GM21526 (cell line): ENCODE measurements at regions not wholly inside any gene's neighbourhood (a gene's known extent, or its start where the extent isn't known, plus 50 kb on each side); places are given as distances from the start of the nearest gene placed in this dataset.
"Not testable (repeated sequence)": the region's sequence is repeated elsewhere in the genome, so short reads cannot be mapped to it uniquely, and the experiment has no call there.

Experiments used
- ATAC-seq: cut with Tn5 transposase; IDR thresholded peaks from one replicate; pipeline ENCODE4 v1.9.1; 2021; ENCODE audit warnings: moderate library complexity; ENCODE audit not compliant: unreplicated experiment, low FRiP score

DNA sequence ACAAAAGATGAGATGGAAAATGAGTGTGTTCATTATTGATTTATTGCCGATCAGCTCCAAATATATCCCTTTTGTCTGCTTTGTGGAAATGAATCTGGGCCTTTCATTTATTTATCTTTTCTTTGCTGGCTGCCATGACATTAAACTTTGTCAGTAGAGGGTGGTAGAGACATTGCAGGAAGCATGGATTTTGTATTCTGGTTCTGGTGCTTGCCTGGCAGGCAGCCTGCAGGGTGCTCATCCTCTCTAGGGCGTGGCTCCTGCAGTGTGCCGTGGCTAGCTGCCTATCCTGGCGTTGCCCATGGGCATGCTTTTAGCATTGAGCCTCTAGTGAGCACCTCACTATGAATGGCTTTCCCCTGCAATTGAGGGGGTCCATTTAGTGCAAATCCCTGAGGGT is 593.1 kb downstream of the RNF144A start:
- ATAC-seq: no peak

DNA sequence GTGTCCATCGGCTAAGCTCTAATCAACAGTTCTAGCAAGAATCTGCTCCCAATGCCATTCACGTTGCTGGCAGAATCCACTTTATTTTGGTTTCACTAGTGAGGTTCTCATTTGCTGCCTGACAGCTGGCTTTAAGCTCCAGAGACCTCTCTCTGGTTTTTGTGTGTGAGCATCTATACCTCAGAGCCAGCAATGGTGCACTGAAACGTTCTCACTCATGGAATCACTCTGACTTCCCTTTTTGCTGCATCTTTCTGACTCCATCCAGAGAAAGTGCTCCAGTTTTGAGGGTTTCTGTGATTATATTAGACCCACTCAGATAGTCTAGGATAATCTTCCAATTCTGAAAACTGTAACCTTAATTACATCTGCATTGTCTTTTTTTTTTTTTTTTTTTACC is 596.6 kb downstream of the RNF144A start:
- no peak for ATAC-seq

DNA sequence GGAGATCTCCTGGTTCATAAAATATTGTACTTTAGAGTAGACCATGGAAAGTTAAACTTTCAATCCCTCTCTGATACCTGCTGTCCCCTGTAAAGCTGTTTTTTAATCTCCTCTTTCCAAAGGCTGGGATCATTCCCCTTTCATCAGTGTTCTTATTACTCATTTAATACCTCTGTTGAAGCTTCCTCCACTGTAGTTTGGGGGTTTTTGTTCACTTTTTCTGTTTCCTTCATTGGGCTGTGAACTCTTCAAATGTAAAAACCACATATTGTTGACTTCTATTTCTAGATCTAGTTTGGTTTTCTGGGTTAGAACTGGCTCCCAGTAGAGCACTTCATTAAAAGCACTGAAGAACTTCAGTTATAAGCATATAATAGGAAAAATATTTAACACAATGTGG is 598.1 kb downstream of the RNF144A start:
- no peak for ATAC-seq

DNA sequence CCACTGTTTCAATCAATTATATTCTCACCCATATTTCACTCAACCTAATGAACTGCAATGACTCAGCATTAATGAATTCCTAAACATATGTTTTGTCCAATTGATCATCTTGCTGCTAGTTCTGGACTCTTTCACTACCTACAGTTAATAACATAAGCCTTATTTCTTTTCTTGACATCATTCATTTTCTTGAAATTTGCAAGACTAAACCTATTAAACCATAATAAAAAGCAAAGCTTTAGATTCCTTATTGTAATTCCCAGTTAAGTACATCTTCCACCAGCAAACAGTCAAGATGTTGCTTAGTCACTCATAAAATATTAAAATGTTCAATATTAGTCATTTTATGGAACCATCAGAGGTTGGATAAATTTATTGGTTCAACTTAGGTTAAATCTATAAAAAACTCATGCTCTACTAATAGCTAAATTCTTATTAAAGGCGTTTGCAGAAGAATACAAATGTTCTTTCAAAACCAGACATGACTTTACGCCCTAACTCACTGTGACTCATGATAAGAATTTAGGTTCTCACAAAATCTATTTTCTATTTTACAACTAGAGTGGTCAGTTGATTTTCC is 599.4 kb downstream of the RNF144A start:
- no peak for ATAC-seq

DNA sequence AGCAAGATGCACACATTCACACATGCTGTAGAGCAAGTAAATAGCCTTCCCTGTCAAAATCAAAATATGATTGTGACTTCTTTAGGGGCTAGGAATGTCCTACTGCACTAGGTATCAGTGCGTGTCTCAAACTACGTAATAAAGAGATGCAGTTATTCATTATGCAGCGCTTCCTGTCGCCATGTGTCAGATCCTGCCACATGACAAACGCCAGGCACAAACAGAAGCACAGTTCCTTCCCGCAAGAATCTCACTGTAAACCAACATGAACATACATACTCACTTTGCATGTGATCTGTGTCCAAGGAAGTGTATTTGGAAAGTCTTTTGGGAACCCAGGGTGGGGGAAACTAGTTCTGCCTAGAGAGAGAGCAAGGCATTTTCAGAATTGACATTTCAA is 599.9 kb downstream of the RNF144A start:
- no peak for ATAC-seq

DNA sequence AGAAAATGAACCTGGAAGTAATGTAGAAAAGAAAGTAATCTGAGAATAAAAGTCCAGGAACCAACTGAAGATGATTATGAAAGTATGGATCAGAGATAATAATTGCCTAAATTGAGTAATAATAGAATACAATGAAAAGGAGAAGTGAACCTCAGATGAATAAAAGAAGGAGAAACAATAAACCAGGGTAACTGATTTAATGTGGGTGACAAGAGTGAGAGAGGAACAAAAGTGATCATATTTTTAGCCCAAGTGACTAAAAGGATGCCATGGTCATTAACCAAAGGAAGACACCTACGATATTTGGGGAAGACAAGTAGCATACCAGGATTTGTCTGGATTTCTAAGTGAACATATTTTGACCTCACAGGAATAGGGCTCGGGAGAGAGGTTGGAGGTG is 600.6 kb downstream of the RNF144A start:
- ATAC-seq: no peak

DNA sequence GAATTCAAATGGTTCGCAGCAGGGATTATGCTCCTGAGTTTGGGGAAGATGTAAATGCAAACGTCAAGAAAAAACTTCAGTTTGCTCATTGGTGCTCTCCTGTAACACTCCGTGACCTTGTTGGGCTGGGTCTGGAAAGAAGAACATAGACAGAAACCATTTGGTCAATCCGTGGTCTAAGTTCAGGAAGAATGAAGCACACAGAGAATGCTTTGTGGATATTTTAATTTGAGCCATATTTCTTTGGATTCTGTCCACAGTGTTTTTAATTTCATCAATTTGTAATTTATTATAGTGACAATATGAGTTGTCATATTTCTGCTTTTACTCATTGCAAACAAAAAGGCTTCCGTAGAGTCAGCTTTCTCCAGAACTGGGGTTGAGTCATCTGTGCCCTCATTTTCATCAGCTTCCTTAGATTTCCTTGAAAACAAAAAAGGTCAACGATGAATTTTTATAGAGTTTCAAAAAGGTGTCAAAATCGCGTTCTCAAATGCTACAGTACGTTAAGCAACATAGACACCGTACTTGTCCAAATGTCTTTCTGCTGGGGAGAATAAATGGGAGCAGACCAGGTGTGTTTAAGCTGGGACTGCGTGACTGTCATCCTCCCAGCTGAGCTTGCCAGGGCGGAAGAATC is 606.4 kb downstream of the RNF144A start:
- no peak for ATAC-seq

DNA sequence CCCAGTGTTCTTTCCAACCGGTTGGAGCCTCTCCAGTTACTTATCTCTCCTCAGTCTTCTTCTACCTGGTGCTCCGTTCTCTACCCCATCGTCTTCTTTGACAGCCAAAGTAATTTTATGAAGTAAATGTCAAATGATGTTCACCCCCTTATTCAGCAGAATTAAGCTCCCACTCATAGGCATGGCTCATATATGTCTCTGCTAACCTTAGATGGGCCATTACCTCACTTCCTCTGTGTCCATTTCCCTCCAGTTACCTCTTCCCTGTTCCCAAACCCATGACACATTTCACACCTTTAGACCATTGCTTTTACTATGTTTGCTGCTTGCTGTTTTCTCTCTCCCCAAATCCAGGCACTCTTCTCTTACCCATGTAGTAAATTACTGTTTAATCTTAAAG is 607.0 kb downstream of the RNF144A start:
- no peak for ATAC-seq

DNA sequence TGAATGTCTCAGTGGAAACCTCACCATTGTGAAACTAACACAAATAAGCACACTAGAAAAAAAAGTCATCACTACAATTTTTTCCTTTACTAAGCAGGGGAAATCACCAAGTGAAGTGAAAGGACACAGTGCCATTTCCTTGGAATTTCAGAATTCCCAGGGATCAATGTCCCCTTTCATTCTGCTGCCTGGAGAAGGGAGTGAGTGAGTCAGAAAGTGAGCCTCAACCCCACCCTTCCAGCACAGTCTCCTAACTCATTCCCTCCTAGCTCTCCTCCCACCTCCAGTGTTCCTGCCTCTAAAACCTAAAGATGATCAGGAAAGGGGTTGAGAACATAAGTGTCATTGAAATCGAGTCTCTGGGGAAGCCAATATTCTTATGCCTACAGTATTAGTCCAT is 608.5 kb downstream of the RNF144A start:
- no peak for ATAC-seq

DNA sequence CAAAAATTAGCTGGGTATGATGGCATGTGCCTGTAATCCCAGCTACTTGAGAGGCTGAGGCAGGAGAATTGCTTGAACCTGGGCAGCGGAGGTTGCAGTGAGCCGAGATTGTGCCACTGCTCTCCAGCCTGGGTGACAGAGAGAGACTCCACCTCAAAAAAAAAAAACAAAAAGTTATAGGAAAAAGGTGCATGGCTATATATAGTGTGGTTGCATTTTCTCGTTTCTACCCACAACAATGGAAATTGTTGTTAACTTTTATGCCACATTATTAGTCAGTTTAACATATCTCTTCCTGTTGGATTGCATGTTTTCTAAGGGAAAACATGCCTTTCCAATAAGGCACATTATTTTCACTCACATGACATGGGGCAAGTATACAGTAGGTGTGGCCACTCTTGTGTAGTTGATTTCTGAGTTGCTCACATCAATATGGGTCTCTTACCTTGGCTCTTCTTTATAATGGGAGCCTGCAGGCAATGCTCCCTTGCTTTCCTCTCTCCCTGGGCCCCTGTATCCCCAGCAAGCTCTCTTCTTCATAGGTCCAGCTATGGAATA is 610.0 kb downstream of the RNF144A start:
- no peak for ATAC-seq

DNA sequence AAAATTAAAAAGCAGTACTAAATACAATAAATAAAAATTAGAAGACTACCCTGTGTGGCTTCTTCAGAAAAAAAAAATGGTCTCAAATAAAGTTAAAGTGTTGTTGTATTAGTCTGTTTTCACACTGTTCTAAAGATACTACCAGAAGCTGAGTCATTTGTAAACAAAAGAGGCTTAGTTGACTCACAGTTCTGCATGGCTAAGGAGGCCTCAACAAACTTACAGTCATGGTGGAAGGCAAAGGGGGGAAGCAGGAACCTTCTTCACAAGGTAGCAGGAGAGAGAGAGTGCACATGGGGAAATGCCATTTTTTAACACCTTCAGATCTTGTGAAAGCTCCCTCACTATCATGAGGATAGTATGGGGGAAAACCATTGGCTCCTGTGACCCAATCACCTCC is 612.8 kb downstream of the RNF144A start:
- no peak for ATAC-seq

DNA sequence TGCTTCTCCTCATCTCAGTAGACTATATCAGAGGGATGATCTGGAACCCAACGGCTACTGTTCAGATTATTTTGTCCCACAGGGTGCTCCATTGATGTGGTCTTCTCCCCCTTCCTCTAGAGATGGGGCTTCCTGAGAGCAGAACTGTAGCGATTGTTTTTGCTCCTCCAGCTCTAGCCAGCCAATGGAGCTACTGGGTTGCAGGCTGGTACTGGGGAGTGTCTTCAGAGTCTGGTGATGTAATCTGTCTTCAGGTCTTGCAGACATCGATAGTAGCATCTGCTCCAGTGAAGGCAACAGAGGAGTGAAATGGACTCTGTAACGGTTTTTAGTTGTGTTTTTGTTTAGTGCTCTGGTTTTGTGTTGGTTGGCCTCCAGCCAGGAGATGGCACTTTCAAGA is 621.9 kb downstream of the RNF144A start:
- no peak for ATAC-seq

DNA sequence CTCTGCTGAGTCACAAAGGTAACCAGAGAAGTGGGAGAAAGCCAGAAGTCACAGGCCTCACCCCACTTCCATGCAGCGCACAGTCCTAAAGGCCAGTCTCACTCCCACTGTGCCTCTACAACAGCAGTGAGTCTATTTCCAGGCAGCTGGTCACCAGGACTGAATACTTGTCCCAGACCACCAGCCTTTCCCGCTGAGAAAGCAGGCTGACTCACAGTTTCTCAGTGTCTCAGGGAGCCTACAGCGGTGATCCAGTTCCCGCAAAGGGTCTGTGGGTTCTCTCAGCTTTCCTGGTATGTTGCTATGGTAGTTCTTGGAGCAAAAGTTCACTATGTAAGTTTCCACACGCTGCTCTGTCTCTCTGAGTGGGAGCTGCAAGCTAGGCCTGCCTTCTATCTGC is 622.5 kb downstream of the RNF144A start:
- ATAC-seq: no peak

DNA sequence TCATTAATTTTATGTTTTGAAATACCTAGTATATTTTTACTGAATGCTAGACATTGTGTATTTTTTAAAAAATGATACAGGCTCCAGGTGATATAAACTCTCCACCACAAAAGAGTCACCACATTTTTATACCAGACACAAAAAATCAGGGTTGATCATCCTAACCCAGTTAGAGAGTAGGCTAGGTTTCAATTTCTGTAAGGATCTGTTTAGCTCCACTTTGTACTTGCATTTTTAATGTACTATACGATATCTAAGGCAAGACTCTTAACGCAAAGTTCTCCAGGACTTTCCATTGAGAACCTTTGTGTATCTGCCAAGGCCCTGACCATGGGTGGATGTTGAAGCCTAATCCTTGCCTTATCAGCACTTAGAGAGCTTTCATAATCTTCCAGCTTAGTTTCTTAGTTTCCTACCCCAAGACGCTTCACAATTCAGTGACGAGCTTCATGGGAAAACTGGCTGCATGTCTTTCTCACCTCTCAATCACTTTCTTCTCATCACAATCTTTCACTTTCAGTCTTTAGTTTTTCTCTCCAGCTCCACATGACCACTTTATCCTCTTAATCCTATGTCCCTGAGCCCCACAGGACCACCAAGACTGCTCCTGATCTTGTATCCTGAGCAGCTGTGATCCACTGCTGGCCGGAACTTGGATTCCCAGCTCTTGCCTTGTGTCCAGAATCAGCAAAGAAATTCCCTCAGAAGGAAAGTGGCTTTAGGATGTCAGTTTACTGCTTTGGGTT is 635.8 kb downstream of the RNF144A start:
- no peak for ATAC-seq

DNA sequence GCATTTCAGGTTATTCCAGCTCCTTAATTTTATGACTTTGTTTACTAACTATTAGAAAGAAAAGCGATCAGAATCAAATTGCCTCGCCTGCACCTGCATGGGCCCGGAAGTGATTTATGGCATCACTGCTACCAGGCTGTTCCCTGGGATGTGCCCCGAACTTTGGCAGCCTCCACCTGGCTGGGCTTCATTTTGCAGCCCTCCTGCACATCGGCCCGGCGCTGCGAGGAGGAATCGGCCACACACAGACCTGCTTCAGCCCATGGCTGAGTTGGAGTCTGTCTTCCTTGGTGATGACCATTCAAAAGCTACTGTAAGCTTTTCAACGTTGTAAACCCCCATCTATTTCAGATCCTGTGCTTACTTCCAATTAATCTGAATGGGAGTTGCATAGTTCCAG is 638.0 kb downstream of the RNF144A start:
- ATAC-seq: no peak

DNA sequence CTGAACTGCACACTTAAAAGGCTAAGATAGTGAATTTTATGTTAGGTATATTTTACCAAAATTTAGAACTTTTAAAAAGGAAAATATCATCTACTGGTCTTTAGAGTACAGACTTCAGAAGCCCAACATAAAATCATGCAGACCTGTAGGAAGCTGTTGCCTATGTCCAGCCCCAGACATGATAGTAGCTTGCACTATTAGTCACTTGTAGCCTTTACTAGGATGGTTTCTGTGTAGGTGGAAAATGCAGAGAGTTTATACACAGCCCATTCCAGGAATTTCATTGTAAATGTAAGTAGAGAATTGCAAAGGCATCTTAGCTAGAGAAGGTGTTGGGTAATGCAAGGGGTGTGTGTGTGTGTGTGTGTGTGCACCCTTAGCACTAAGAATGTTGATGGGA is 640.2 kb downstream of the RNF144A start:
- no peak for ATAC-seq

DNA sequence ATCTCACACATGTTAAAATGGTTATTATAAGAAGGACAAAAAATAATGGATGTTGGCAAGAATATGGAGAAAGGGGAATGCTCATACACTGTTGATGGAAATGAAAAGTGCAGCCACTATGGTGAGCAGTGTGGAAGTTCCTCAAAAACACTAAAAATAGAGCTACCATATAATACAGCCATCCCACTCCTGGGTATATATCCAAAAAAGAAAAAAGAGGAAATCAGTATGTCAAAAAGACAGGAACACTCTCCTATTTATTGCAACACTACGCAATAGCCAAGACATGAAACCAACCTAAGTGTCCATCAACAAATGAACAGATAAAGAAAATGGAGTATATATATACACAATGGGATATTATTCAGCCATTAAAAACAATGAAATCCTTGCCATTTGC is 642.6 kb downstream of the RNF144A start:
- ATAC-seq: no peak

DNA sequence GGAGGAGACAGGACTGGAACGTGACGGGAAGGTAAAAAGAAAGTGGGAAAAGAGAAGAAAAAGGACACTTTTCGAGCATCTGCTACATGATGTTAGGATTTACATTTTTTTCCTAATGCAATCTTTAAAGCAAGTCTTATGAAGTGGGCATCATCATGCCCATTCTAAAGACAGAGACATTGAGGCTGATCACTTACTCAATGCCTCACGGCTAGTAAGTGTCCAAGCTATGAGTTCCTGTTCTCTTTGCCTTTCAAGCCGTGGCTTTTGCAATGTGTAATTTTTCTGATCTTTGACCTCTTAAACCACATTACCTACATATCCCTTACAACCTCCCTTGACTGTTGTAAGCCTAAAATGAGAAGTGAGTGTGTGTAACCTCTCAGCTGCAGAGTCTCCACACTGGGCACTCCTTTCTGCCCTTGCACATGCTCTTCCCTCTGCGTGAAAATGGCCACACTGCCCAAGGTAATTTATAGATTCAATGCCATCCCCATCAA is 649.2 kb downstream of the RNF144A start:
- no peak for ATAC-seq

DNA sequence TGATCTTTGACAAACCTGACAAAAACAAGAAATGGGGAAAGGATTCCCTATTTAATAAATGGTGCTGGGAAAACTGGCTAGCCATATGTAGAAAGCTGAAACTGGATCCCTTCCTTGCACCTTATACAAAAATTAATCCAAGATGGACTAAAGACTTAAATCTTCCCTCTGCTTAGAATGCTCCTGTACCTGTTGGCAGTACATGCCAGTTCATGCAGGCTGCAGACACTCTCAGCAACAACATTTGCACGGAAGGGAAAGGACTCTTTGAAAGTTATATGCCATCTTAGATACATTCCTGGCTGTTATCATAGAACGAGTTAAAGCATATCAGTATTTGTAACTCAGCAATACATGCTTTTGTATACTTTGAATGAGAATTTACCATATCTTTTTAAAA is 649.9 kb downstream of the RNF144A start:
- ATAC-seq: not testable (repeated sequence)

DNA sequence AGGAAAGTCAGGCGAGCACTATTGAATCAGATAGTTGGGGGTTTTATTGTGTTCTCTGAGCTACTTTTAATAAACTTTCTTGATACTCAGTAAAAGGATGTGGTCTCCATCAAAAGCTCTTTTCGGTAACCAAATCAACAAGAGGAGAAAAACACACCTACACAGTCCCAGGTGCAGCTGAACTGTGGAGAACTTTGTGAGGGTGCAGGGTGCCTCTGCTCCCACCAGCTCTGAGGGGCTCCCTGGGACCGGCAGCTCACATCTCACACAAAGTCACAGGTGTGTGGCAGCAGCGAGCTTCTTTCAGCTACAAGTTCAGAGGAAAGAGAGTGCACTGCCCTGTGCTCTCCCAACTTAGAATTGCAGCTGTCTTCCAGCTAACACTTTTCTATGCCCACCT is 650.4 kb downstream of the RNF144A start:
- ATAC-seq: no peak

DNA sequence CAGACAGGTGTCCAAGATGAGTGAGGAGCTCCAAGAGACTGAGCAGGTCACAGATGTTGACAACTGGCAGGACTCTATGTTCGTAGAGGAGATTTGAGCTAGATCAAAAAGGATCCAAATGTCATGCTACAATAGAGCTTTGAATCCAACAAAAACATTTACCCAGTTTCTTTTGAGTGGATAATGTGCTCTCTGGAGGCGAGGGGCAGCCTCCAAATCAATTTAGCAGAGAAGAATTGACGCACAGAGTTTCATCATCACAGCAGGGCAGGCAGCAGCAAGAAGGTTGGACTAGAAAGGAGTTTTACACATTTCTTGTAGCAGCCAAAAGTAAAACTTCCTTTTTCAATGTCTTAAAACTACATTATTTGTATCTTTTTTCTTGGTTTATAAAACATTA is 653.0 kb downstream of the RNF144A start:
- ATAC-seq: no peak

DNA sequence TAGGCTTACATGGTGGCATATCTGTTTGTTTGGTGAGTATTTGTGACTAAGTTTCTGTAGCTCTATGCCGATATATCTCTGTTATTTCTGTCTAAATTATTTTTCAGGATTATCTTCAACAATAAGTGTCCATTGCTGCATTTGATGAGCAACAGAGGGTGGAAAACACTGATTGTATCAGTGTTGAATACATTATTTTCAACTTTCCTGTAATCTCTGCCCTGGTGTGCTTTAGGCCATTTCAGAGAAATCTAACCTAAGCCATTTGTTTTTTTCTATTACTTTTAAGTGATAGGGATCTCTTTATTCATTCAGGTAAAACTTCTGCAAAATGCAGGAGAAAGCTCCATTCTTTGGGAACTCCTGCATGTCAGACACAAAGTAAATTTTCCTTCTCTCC is 654.5 kb downstream of the RNF144A start:
- ATAC-seq: no peak
